NCI-H510A treated with DMSO at 0.1 percent for 48 hours (cell line): ENCODE measurements at regions not wholly inside any gene's neighbourhood (a gene's known extent, or its start where the extent isn't known, plus 50 kb on each side); places are given as distances from the start of the nearest gene placed in this dataset.
"Not testable (repeated sequence)": the region's sequence is repeated elsewhere in the genome, so short reads cannot be mapped to it uniquely, and the experiment has no call there.

Source experiments
- DNase-seq: peaks from one replicate; lab custom pipeline; 2025; lab: John Stamatoyannopoulos, UW

DNA sequence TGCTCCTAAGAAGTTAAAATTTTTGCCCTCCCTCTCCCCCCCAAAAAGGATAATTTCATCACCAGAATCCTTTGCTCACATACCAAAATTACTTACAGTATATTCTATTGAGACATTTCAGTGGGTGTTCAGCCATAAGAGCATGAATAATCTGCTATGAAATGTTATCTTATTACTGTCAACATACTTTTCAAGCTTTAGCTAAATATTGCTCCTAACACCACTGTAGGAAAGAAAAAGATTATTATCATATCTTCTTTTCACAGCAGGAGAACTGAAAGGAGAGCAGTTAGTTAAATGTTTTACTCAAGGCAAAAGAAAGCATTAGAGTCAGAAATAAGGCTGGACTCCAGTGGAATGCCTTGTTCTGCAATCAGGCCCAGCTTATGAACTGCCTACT is 231.0 kb upstream of the GYPA start:
- DNase-seq, result no peak

GRCh38 chr4:144374065-144374464 is 233.5 kb upstream of the GYPA start:
- no peak for DNase-seq

GRCh38 chr4:144376866-144377265 is 236.3 kb upstream of the GYPA start:
- no peak for DNase-seq

DNA sequence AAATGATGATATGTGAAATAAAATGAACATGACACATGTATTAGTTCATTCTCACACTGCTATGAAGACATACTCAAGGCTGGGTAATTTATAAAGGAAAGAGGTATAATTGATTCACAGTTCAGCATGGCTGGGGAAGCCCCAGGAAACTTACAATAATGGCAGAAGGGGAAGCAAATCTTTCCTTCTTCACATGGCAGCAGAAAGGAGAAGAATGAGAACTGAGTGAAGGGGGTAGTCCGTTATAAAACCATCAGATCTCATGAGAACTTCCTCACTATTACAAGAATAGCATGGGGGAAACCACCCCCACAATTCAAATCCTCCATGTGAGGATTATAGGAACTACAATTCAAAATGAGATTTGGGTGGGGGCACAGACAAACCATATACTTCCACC is 243.9 kb upstream of the GYPA start:
- no peak for DNase-seq

- peak; percentile 5 for DNase-seq
These were observed 246.0 kb upstream of the HHIP start for GRCh38 chr4:144399927-144400326.

DNA sequence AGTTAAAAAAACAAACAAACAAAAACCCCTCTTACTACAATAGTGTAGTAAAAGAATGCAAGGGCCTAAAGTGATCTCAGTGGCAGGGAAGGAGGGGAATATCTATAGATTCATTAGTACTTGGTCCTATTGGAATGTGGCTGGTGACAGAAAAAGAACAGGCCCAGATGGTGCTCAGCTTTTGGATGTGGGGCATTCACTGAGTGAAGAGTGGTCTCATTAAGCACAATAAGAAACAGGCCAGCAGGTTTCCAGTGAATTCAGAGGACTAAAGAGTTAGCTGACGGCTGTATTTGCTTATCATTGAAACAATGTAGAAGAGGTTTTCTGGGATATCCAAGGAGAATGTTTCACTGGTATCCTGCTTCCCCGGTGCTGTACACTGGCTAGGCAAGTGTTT is 243.8 kb upstream of the HHIP start:
- DNase-seq, result no peak

- DNase-seq, result no peak
These were observed 243.0 kb upstream of the HHIP start for GRCh38 chr4:144402999-144403398.

- DNase-seq, result no peak
These were observed 242.1 kb upstream of the HHIP start for GRCh38 chr4:144403893-144404292.

DNA sequence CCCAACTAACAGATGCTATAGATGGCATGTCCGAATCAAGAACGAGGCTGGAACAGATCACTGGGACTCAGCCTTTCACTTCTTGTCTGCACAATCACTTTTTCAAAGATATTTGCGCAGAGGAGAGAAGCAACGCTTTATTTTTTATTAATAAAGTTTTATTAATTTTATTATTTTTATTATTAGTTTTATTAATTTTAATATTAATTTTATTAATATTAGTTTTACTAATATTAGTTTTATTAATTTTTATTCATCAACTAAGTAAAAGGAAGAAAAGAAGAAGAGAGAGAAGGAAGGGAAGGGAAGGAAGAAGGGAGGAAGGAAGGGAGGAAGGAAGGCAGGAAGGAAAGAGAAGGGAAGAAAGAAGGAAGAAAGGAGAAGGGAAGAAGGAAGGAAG is 236.4 kb upstream of the HHIP start:
- no peak for DNase-seq

DNA sequence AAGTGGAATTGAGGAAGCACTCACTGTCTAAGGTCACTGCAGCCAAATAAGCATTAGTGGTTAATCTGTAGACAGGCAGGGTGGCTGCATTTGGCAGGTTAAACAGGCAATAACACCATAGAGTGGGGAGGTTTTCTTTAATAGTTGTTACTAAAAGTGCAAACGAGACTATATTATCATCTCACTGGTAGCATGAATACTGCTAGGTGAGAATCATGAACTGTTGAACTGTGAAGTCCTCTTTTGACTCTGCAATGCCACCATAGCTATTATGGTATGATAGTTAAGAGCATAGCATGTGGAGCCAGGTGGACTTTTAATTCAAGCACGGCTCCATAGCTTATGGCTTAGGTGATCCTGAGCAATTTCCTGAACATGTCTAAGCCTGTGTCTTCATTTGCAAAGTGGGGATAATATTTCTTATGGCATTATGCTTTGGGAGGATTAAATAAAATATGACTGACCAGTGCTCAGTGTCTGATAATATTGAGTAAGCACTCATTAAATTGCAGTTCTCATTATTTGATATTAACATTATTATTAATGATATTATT is 235.6 kb upstream of the HHIP start:
- DNase-seq, result no peak

DNA sequence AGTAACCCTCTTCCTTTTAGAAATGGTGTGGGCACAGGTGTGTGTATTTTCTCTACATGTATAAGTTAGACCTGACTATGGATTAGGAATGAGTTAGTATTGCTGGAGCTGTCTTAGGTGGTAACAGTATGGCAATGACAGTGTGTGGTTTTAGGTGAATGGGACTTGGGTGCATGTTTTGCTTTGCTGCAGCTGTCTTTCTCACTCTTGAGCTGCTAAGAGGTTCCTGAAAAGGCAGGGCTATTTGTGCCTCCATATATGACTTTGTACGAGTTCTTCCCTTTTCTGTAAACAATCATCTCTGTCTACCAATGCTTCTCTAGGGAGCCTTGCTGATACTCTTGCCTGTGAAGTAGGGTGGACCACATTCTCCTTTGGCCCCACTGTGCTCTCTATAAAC is 234.8 kb upstream of the HHIP start:
- no peak for DNase-seq

- DNase-seq, result no peak
These were observed 234.3 kb upstream of the HHIP start for GRCh38 chr4:144411700-144412099.

DNA sequence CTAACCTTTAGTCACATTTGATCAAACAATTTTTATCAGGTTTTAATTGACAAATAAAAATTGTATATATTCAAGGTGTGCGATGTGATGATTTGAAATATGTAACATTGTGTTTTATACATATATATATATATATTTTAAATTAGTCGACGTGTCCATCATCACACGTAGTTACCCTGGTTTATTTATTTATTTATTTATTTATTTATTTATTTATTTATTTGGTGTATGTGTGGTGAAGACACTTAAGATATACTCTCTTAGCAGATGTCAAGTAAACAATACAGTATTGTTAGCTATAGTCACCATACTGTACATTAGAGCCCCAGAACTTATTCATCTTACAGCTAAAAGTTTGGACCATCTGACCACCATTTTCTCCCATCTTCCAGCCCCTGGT is 224.9 kb upstream of the HHIP start:
- no peak for DNase-seq

DNA sequence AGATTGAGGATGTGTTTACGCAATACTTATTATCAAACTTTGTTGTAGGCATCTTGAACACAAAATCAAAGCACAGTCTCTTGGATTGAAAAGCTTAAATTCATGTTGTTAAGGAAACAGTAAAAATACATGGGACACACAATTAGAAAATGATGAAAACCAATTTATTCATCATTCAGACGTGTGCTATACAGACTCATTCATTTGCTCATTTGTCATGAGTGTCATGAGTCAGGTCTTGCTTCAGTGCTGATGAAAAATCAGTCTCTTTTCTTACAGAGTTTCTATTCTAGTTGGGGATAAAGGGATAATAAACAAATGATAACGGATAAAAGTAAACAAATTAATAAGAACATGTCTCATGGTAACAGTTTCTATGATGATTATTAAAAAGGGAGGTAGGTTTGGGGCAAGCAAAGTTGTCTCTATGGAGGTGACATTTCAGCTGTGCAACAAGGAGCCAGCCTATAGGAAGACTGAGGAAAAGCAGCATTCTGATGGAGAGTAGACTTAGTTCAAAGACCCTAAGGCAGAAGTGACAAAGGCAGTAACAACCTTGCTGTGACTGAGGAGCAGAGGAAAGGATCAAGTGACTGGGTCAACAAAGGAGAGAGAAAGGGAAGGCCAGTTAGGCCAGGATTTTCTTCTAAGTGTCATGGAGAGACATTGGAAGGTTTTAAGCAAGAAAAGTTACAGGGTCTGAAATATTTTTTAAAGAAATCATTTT is 224.0 kb upstream of the HHIP start:
- no peak for DNase-seq

- DNase-seq, result no peak
These were observed 222.0 kb upstream of the HHIP start for GRCh38 chr4:144423930-144424329.

- DNase-seq, result not testable (repeated sequence)
These were observed 219.9 kb upstream of the HHIP start for GRCh38 chr4:144426023-144426422.

- no peak for DNase-seq
These were observed 203.2 kb upstream of the HHIP start for GRCh38 chr4:144442713-144443112.

DNA sequence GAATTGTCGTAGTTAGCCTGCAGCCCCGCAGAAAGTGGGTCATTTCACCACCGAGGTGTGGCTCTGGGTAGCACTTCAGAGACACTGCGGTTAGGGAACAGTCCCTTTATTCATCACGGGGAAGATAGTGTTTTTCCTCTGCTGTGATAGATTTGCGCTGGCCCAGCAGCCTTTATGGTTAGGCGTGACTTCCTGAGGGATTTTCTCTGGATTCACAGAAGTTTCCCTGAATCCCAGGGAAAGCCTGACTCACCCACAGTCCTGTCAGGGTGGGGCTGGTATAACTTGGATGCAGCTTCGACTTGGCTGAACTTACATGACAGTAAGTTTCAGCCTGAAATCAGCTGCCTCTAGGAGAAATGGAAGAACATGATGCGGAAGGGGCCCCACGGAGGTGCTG is 196.3 kb upstream of the HHIP start:
- DNase-seq, result no peak

- no peak for DNase-seq
These were observed 195.4 kb upstream of the HHIP start for GRCh38 chr4:144450526-144450925.

- no peak for DNase-seq
These were observed 194.0 kb upstream of the HHIP start for GRCh38 chr4:144451766-144452450.

GRCh38 chr4:144456196-144456595 is 189.8 kb upstream of the HHIP start:
- no peak for DNase-seq

DNA sequence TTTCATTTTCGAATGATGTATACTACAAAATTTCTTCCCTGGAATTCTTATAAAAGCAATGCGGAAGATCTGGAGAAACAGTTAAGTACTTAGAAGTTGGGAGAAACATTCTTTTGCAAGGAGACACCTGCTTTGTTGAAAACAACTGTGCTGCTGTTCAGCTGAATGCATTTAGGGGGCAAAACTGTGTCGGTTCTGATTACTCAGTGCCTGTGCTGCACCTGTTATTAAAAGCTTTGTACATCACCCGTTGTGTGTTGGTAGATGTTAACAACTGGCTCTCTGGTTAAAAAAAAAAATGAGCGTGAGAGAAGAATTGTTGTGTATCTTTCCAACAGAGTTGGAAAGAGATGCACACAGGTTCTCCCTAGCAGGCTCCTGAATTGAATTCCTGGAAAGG is 184.1 kb upstream of the HHIP start:
- no peak for DNase-seq

- DNase-seq, result no peak
These were observed 182.7 kb upstream of the HHIP start for GRCh38 chr4:144463236-144463635.

- no peak for DNase-seq
These were observed 182.1 kb upstream of the HHIP start for GRCh38 chr4:144463896-144464295.
